CD4-positive, alpha-beta T cell treated with Interleukin-17A for 4 hours (primary cell): ENCODE measurements at regions not wholly inside any gene's neighbourhood (a gene's known extent, or its start where the extent isn't known, plus 50 kb on each side); places are given as distances from the start of the nearest gene placed in this dataset.

Experiments used
- DNase-seq: peaks from one replicate; pipeline ENCODE4 v3.0.0-alpha.2; 2020; ENCODE audit warnings: mixed read lengths

DNA sequence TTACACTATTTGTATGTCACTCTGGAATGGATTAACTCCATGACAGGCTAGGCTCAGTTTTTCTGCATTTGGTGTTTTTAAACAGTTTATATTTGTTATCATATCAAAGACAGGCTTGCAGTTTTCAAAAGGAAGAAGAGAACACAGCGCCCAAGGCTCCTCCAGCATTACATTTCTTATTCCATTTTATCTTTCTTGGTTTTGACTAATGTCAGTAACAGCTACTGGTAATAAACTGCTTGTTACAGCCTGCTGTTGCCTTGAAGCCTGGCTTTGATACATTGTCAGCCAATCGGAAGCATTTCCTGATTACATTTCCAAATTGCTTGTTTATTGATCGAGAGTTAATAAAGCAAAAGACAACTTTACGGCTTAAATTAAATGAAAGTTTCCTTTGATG lies 166.0 kb upstream of the MDFIC start:
- DNase-seq, result no peak

DNA sequence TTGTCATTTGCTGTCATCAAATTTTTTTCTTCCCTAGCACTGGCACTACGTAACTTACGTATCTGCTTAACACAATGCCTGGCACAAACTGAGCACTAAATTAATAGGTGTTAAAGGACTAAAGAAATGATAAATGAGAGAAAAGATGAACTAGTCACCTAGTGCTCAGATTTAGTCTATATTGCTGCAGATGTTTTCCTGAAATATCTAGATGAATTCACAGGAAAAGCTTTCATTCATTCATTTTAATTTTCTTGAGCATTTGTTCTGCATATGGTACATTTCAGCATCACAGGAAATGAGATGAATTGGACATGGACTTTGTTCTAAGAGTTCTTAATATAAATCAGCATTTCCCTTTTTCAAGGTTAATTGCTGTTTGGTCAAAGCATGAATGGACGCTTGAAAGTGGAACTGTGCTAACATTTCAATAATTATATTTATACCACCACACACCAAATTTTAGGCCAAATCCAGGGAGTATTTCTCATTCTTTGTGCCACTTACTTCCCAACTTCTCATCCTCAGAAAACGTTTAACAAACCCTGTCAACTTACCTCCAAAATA lies 163.2 kb upstream of the MDFIC start:
- no peak for DNase-seq

DNA sequence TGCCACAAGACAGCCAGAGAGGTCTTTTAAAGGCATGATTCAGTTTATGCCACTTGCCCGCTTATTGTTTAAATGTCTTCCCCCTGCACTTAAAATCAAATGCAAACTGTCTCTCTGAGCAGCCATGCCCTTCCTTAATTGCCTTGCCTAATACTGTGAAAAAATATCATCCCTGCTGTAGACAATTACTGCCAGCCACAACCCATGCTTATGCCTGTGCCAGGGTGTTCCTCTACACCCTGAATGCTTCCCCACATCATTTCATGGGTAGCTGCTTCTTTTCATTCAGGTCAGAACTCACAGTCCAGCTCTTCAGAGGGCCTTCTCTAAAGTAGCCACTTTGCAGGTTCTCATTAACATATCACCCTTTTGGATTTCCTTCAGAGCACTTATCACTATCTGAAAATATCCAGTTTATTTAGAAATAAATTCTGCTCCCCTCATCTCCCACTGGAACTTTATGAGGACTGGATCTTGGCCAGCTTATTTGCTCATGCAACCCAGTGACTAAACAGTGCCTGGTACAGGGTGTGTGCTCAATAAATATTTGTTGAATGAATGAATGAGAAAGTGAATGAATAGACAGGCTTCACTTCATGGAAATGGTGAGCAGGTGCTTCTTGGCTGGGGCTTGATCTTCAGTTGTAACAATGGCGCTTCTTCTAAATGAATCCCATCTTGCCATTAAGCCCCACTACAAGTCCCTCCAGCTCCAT lies 162.4 kb upstream of the MDFIC start:
- DNase-seq, result no peak

DNA sequence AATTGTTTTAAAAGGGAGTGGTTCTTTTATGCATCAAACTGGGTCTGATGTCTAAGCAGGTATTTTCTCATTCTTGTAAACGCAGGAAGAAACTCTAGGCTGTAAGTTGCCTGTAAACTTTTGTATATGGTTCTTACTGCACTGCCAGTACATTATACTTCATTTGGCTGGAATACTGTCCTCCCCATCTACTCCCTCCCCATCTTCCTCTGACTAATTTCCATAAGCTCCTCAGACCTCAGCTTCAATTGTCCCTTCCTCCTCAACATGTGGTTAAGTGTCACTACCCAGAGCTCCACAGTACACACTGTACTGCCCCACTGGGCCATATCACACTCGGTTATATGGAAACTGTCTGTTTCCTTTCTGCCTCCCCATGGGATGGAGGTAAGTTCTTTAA lies 161.4 kb upstream of the MDFIC start:
- no peak for DNase-seq

DNA sequence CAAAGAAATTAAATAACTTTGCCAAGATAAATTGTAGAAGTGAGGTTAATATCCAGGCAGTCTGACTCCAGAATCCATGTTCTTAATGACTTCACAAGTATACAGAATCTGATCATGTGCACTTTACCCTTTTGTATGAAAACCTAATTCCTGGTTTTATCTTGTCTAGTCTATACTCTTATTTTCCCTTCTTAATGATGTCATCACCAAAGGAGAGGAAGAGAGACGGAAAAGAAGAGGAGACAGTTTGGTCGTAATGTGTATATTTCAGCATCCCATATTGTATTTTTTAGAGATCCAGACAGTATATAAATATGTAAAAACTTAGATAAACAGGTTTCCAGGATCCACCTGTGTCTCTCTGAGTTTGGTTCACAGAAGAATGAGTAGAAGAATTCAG lies 159.9 kb upstream of the MDFIC start:
- DNase-seq, result no peak

DNA sequence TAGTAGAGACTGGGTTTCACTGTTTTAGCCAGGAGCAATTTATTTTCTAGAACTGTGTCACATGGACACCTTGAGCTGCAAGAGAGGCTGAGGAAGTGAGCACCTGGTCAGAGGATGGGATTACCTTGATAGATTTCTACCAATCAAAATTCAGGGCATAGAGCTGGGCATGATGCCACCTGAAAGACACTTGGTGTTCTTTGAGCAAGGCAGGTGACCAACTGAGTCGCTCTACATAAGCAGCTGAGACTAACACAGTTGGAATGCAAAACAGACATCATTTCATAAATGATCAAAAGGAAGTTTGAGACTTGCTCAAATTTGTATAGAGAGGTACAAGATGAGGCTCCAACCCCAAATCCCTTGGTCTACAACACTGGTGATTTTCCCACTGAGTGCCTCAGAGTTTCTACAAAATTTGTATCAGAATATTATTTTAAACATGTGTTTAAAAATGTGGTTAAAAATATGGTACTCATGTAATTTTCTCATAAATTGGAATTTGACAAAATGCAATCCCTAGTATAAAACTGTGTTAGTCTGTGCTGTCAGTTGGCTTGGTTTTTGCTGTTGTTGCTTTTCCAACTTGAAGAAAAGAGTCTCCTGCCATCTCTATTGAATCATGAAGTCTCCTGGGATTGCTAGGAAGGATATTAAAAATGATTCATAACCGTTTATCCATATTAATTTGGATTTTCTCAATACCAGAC lies 156.4 kb upstream of the MDFIC start:
- DNase-seq, result no peak

DNA sequence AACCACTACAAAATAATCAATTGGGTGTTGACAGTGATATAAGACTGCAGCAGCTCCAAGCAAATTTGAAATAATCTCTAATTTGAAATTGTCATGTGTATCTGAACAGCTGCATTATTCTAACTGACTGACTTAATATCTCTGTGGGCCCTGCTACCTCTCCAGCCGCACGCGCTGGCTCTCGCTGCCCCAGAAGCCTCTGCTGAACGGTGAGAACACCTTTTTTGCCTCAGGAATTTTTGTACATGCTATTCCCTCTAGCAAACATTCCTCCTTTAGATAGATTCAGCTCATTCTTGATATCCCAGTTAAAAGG lies 155.9 kb upstream of the MDFIC start:
- no peak for DNase-seq

DNA sequence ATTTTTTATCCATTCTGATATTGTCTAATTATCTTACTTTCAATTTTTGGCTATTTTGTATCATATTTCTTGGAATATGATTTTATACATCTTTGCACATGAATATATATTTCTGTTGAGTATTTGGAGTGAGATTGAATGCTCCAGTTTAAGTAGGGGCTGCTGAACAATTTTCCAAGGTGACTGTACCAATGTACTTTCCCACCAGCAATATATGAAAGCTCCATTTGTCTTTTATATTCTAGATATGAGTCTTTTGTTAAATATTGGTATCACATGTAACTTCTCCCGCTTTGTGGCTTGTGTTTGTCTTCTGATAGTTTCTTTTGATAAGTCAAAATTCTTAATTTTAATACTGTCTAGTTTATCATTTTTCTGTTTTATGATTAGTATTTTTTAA lies 144.6 kb upstream of the MDFIC start:
- no peak for DNase-seq

DNA sequence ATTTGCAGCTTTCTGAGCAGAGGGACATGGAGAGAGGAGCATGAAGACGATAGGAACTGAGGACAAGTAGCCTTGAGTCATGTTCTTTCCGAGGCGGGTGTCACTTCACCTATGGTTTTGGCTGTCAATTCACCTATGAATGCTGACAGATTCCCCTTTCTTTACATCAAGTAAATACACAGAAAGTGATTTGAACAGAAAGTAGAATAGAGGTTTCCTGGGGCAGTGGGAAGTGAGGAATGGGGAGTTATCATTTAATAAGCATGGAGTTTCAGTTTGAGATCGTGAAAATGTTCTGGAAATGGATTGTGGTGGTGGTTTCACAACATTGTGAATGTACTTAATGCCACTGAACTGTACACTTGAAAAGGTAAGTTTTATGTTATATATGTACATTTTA lies 138.4 kb upstream of the MDFIC start:
- DNase-seq, result no peak

DNA sequence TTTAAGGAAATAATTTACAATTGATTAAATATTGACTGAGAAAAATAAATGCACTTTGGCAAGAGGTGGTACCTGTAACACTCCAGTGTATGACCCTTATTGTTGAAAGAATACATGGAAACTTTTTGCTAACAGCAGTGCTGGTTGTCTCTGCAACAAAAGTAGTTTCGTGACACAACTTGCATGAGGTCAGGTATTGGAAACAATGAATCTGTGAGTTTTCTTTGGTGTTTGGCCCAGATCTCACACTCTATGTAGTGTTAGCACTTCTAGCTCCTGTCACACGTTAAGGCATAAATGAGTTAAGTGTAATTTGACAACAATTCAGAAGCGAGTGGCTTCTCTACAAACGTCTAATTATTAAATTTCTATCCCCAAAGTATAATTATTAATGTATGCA lies 137.7 kb upstream of the MDFIC start:
- no peak for DNase-seq

DNA sequence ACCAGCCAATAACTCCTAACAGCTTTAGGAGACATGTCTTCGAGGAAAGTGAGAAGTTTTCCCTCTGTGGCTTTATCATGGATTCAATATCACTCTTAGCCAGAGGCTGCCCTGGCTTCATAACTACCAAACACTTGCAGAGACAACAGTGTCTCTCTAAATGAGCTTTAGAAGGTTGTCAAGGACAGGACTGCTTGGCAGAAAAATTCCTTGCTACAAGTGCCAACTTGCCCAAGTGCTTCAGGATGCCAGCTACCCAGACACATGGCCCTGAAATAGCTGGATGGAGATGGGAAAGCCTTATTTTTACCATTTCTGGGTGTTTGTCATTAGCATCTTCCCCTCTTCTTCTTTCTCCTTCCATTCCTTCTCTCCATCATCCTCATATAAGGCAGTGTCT lies 137.1 kb upstream of the MDFIC start:
- DNase-seq, result no peak

DNA sequence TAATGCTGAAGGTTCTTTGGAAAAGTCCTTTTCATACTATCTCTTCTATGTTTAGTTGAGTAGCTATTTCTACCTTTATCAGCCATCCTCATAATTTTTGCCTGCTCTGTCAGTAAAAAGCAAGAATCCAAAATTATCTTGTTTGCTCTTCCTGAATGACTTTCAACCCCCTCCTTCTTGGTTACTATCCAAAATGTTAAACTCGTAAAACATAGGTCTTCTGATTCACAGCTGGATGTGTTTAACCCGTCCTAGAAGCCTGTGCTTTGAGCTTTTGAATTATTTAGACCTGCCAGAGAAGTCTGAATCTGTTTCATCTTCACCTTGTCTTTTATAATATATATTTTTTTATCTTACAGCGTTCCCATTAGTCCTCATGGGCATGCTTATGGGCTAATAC lies 136.4 kb upstream of the MDFIC start:
- DNase-seq, result no peak

DNA sequence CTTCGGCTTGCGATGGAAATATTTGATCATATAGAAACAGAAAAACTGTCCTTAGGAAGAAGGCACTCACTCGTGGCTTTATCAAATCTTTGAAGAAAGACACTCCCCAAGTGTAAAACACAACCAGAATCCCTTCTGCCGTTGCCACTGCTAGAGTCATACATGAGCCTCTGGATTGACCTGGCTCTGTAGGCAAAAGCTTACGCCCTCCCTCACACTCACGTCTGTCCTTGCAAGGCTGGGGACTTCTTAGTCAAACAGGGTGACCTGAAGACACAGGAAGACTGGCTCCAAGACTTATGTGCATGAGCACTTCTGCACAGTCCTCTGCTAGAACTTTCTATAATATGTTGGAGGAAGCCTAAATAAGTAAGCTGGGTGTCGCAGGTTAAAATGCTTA lies 135.4 kb upstream of the MDFIC start:
- no peak for DNase-seq

DNA sequence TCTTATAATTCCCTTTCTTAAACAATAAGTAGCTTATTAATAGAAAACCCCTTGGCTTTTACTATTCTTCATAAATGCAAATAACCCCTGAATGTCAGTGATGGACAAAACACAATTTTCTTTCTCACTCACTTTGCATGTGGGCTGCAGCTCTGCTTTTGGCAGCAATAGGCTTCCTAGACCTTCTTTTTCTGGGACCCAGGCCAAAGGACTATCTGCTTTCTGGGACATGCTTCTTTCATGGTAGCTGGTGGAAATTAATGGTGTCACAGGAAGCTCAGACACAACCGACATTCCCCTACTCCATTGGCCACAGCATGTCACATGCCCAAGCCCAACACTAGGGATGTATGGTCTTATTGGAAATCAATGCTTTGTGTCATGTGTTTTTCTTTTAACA lies 134.3 kb upstream of the MDFIC start:
- no peak for DNase-seq

DNA sequence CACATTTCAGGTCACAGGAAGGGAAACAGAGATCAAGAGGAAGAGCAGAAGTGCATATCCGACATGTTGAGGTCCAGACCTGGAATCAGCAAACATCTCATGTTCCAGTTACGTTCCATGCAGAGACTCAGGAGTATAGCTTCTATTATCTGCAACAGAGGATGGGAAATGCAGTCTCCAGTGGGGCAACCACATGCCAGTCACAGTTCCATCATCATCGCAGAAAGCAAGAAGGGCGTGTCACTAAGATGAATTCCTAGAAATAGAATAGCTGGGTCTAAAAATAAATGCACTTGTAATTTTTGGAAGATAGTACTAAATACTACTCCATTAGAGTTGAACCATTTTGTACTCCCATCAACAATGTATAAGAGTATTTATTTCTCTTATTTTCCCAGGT lies 133.2 kb upstream of the MDFIC start:
- no peak for DNase-seq

DNA sequence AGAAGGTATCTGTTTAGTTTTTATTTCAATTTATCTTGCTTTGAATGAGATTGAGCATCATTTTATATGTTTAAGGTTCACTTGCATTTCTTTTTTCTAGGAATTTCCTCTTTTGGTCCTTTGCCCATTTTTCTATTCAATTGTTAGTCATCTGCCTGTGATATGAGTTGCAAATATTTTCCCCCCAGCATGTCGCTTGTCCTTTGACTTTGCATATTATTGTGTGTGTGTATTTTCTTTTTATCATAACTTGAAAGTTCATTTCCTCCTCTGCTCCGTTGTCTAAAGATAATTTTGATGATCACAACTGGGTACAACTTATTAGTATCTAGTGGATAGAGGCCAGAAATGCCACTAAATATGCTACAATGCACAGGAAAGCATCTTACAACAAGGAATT lies 132.7 kb upstream of the MDFIC start:
- no peak for DNase-seq

DNA sequence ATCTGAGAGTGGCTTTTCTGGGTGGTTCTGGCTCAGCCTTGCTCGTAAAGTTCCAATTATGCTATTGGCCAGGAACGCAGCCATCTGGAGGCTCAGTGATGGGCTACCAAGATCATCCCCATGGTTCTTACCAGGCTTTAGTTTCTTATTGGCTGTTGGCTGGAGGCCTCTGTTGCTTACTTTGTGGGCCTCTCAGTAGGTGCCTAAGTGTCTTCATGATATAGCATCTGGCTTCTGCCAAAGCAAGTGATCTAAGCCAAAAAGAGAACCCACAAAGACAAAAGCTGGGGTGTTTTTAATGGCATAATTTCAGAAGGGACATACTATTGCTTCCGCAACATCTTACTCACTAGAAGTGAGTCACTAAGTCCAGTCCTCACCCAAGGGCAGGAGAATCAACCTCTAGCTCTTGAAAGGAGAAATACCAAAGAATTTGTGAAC lies 132.0 kb upstream of the MDFIC start:
- DNase-seq, result no peak

DNA sequence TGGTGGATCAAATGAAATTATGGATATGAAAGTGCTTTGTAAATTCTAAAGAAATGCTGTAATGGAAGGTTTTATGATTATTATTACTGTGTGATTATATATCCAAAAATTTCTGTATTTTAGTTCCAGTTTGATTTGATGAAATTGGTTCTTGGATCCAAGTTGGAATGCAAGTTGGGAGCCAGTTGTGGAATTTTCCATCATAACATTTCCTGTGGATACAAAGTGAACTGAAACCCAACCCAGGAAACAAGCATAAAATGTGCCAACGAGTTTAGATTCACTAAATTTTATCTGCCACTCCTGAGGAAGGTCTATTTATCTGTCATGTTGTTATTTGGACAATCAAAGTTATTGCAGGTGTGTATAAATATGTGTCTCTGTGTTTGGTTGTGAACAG lies 131.4 kb upstream of the MDFIC start:
- DNase-seq, result no peak

DNA sequence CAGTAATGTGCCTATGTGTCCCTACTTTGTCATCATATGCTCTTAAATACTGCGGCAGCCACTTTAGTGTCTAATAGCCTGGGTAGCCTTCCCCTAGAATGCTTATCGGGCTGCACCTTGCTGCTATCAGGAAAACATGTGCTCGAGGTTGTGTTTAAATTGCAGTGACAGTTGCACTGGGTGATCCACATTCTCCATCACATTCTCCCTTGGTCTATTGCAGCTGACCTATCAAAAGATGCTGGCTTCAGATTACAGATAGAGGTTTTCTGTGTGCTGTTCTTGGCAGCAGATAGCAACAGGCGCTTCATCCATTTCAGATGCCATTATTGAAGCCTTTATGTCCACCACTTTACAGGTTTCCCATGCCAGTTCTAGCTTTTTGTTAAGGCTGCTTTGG lies 130.1 kb upstream of the MDFIC start:
- no peak for DNase-seq

DNA sequence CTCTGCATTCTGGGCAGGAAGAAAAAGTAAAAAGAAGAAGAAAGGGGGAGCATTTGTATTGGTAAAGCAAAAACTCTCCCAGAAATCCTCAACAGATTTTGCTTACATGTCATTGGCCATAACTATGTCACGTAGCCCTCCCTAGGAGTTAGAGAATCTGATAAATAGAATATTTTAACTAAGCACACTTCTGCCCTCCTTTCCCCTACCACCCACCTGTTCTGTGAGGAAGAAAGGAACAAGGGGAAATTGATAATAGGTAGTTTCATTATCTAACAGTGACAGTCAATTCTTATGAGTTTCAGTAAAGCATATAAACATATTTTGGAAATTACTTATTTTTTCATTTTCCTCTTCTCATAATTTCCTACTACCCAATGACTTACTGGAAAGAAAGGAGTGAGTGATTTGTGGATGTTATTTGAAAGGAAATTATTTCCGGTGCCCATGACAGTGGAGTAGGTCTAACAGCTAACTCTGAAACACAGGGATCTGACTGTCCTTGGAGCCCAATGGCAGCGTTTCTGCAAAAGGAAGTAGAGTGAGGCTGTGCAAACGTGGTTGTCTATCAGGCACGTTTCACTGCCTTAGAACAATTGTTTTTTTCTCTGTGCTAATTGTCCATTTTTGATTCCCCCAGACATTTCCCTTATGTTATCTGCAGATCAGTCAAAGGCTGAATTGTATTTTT lies 128.6 kb upstream of the MDFIC start:
- no peak for DNase-seq

DNA sequence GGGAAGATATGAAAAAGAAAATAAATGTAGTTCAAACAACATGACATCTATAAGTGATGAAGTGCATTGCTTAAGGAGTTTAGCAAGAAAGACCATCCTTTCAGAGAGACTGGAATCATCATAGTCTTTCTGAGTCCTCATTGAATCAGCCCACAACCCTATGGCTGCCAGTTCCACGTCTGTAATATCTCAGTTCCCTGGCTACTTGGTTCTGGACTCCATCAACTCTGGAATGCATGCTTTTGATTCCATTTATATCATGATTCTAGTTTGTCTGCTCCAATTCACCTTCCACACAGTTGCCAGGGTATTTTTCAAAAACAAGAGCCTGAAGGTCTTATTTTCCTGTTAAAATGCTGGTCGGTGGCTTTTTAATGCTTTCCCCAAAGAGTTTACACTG lies 126.4 kb upstream of the MDFIC start:
- no peak for DNase-seq

DNA sequence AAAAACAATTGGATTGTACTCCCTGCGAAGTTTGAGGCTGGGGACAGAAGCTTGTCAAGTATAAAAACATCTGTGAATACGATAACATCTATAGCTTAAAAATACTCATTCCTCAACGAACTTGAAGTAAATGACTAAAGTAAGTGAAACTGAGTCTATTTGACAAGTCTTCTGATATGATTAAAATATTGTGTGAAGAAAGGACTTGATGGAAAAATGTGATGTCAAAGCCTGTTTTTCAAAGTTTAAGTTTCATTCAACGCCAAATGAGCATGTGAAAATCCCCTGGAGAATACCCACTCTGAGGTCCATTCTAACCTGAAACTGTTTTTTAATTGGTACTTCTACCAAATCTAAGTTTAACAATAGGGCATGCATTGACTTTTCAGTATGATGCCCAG lies 122.3 kb upstream of the MDFIC start:
- no peak for DNase-seq

DNA sequence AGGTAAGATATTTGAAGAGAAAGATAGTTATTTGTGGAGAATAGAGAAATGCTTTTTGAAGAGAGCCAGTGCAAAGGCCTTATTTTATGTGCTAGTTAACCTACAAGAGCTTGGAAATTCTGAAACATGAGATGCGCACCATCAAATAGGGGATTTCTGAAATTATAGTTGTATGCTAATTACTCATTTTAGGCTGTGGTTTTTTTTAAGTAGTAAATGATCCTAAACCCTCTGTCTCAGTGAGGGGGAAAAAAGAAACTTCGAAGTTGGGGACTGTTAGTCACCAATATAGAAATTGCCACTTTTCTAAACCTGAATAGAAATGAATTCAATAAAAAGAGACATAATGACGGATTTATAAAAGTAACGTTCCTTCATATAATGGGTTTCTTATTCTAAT lies 119.3 kb upstream of the MDFIC start:
- DNase-seq, result no peak

DNA sequence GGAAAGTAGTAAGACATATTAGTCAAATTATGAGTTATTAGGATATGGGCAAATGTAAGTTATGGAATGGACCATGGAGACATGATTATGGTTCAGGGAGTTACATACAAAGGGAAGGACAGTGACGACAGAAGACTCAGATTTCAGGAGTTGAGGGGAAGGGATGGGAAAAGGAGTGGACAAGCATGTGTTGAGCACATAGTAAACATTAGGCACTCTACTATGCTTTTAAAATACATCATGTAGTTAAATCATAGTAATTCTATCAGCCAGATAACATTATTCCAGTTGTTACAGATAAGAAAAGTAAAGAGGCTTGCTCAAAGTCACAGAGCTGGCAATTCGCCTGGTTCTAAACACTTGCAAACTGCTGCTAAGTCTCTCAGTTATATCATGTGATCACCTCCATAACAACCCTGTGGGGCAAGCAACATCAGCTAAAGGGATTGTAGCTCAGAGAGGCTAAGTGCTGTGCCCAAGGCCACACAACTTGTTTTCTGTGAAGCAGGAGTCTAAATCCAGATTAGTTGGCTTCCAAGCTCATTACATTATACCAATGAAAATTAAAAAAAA lies 115.2 kb upstream of the MDFIC start:
- DNase-seq, result no peak
